ENCODE measurements at regions not wholly inside any gene's neighbourhood (a gene's known extent, or its start where the extent isn't known, plus 50 kb on each side); places are given as distances from the start of the nearest gene placed in this dataset.
"Not testable (repeated sequence)": the region's sequence is repeated elsewhere in the genome, so short reads cannot be mapped to it uniquely, and the experiment has no call there.

DNA sequence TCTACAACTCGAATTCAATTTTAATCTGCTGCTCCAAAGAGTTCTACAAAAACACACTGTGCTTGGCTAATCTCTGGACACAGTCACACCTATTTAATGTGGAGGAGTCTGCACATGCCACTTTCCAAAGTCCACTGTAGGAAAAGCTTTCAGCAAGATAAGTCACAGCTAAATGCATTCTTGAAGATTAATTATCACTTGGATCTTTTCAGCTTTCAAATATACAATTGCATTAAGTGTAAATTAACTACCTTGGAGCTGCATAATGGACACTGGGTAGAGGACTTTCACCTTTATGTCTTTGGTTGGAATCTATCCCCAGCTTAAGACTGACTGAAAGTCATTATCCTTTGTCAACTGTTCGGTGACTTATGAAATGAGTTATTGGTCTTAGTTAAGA, 565.1 kb downstream of the PIK3C3 start:
- ChIA-PET POLR2A (no interaction called here), CTCF (no interaction called here)
- H3K4me3 Mint-ChIP-seq = no peak overlapping the region
- no peaks in the 10 kb centered on the region for H3K4me1 Mint-ChIP-seq
- H3K27ac Mint-ChIP-seq = no peak overlapping the region
- no peaks in the 10 kb centered on the region for H3K9me3 Mint-ChIP-seq
- H3K27me3 Mint-ChIP-seq = no peaks in the 10 kb centered on the region
- DNase-seq = no peak
- no peaks in the 10 kb centered on the region for H3K36me3 Mint-ChIP-seq (ENCODE audit: low read depth)

DNA sequence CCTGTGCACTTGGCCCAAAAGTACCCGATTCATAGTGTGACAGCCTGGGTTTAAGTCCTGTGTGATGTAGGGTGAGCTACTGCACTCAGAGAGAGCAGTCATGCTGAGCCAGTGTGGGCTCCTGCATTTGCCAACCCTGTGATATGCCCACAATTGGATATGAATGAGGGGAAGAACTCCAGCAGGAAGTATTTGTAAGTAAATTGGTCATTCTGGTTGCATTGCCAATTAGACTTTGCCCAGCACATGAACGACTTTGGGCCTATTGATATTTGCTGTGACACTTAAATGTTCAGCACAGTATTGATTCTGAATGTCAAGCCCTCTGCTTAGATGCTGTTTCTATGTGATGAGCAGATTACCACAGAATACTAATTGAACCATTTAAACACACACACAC, 570.9 kb downstream of the PIK3C3 start:
- CTCF ChIA-PET = no interaction called here
- Mint-ChIP-seq H3K27me3 (no peaks in the 10 kb centered on the region), H3K36me3 (ENCODE audit: low read depth) (no peaks in the 10 kb centered on the region), H3K4me3 (no peak overlapping the region), H3K27ac (no peak overlapping the region), H3K9me3 (no peaks in the 10 kb centered on the region), H3K4me1 (no peaks in the 10 kb centered on the region)
- POLR2A ChIA-PET = no interaction called here
- DNase-seq = no peak

DNA sequence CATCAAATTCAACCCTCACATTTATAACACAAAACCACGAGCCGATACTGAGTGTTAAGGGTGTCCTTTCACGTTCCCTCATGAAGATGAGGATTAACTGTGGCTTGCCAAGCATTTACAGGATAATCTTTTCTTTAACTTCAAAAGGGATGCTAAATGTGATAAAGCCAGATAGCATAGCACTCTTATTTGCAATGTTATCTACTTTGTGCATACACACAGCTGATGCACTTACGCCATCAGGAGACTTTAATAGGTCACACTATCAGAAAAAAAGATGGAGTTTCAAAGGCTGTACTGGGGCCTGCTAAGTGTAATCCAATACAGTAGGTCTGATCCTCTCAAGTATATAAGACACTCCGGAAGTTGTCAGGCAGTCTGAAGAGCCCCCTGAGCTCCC, 572.7 kb downstream of the PIK3C3 start:
- CTCF ChIA-PET = no interaction called here
- no peak for DNase-seq
- no peaks in the 10 kb centered on the region for H3K27me3 Mint-ChIP-seq
- no peaks in the 10 kb centered on the region for H3K36me3 Mint-ChIP-seq (ENCODE audit: low read depth)
- H3K9me3 Mint-ChIP-seq = no peaks in the 10 kb centered on the region
- POLR2A ChIA-PET = no interaction called here
- no peak overlapping the region for H3K27ac Mint-ChIP-seq
- H3K4me3 Mint-ChIP-seq = no peak overlapping the region
- H3K4me1 Mint-ChIP-seq = no peaks in the 10 kb centered on the region

DNA sequence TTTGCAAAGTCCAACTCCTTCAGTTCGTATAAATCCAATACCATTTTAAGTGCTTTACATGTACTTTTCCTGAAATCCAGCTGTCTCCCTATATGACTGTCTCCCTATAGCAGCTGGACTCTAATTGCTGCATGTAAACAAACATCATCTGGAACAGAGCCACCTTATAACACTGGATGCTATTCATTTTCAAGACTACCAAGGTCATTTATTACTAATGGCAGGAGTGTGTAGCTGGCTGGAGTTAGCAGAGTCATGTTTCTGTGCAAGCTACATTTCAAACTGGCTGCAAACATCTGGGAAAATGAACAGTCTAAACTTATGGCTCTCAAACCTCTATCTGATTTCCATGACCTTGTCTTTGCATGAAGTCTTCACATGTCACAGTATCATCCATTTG, 575.2 kb downstream of the PIK3C3 start:
- H3K9me3 Mint-ChIP-seq = no peaks in the 10 kb centered on the region
- no peaks in the 10 kb centered on the region for H3K36me3 Mint-ChIP-seq (ENCODE audit: low read depth)
- POLR2A ChIA-PET = no interaction called here
- no peaks in the 10 kb centered on the region for H3K4me1 Mint-ChIP-seq
- DNase-seq = no peak
- CTCF ChIA-PET = no interaction called here
- no peak overlapping the region for H3K27ac Mint-ChIP-seq
- H3K4me3 Mint-ChIP-seq = no peak overlapping the region
- no peaks in the 10 kb centered on the region for H3K27me3 Mint-ChIP-seq

- no peak for DNase-seq
- H3K27ac Mint-ChIP-seq = no peak overlapping the region
- no peaks in the 10 kb centered on the region for H3K27me3 Mint-ChIP-seq
- H3K4me3 Mint-ChIP-seq = no peak overlapping the region
- no peaks in the 10 kb centered on the region for H3K4me1 Mint-ChIP-seq
- ChIA-PET POLR2A (no interaction called here), CTCF (no interaction called here)
- H3K9me3 Mint-ChIP-seq = no peaks in the 10 kb centered on the region
- no peaks in the 10 kb centered on the region for H3K36me3 Mint-ChIP-seq (ENCODE audit: low read depth)
These were observed 577.1 kb downstream of the PIK3C3 start for GRCh38 chr18:42532119-42532518.

GRCh38 chr18:42533009-42533575, 578.1 kb downstream of the PIK3C3 start:
- Mint-ChIP-seq H3K9me3 (no peaks in the 10 kb centered on the region), H3K27ac (no peak overlapping the region), H3K4me1 (no peaks in the 10 kb centered on the region), H3K27me3 (no peaks in the 10 kb centered on the region), H3K36me3 (ENCODE audit: low read depth) (no peaks in the 10 kb centered on the region), H3K4me3 (no peak overlapping the region)
- CTCF ChIA-PET = no interaction called here
- DNase-seq = no peak
- POLR2A ChIA-PET = no interaction called here

- no peaks in the 10 kb centered on the region for H3K4me1 Mint-ChIP-seq
- POLR2A ChIA-PET = no interaction called here
- H3K27ac Mint-ChIP-seq = no peak overlapping the region
- no peaks in the 10 kb centered on the region for H3K27me3 Mint-ChIP-seq
- CTCF ChIA-PET = no interaction called here
- DNase-seq = no peak
- no peak overlapping the region for H3K4me3 Mint-ChIP-seq
- no peaks in the 10 kb centered on the region for H3K9me3 Mint-ChIP-seq
- H3K36me3 Mint-ChIP-seq (ENCODE audit: low read depth) = no peaks in the 10 kb centered on the region
These were observed 578.6 kb downstream of the PIK3C3 start for GRCh38 chr18:42533616-42534015.

DNA sequence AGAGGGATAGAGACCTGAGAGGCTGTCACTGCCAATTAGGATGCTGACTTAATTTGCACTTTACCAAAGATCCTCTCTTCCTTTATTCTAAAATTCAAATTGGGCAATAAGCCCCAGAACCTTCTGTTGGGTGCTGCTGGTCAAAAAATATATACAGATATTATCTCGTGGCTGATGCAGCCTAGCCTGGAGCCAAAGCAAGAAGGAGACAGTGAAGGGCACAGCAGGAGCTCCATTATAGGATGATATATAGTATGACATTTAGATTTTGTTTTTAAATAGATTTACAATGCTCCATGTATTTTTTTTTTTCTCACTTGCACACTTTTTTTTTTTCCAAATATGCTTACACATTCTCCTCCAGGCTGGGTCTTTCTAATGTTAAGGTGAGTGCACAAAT, 579.3 kb downstream of the PIK3C3 start:
- ChIA-PET CTCF (no interaction called here), POLR2A (no interaction called here)
- Mint-ChIP-seq H3K36me3 (ENCODE audit: low read depth) (no peaks in the 10 kb centered on the region), H3K27me3 (no peaks in the 10 kb centered on the region), H3K4me3 (no peak overlapping the region), H3K9me3 (no peaks in the 10 kb centered on the region), H3K27ac (no peak overlapping the region), H3K4me1 (no peaks in the 10 kb centered on the region)
- no peak for DNase-seq

DNA sequence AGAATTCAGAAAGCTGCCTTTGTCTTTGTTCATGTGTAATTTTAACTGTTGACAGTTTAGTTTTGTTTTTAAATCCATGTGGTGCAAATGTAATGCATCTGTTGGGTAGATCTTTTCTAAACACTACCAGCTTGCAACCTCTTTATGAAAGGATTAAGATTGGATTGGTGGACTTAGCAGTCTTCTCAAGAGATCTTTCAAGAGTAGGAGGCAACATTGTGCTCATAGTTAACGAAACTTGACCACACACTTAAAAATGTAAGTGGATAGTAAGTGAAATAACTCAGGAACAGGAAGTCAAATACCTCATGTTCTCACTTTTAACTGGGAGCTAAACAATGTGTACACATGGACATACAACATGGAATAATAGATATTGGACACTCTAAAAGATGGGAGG, 579.0 kb downstream of the RIT2 start:
- H3K36me3 Mint-ChIP-seq (ENCODE audit: low read depth) = no peaks in the 10 kb centered on the region
- no peak overlapping the region for H3K27ac Mint-ChIP-seq
- H3K4me3 Mint-ChIP-seq = no peak overlapping the region
- POLR2A ChIA-PET = no interaction called here
- DNase-seq = no peak
- no peaks in the 10 kb centered on the region for H3K9me3 Mint-ChIP-seq
- H3K4me1 Mint-ChIP-seq = no peaks in the 10 kb centered on the region
- H3K27me3 Mint-ChIP-seq = no peaks in the 10 kb centered on the region
- CTCF ChIA-PET = no interaction called here

- Mint-ChIP-seq H3K4me3 (no peak overlapping the region), H3K9me3 (no peaks in the 10 kb centered on the region), H3K4me1 (no peaks in the 10 kb centered on the region), H3K27me3 (no peaks in the 10 kb centered on the region), H3K27ac (no peak overlapping the region), H3K36me3 (ENCODE audit: low read depth) (no peaks in the 10 kb centered on the region)
- POLR2A ChIA-PET = no interaction called here
- CTCF ChIA-PET = no interaction called here
- DNase-seq = no peak
These were observed 578.2 kb downstream of the RIT2 start for GRCh38 chr18:42537291-42537690.

DNA sequence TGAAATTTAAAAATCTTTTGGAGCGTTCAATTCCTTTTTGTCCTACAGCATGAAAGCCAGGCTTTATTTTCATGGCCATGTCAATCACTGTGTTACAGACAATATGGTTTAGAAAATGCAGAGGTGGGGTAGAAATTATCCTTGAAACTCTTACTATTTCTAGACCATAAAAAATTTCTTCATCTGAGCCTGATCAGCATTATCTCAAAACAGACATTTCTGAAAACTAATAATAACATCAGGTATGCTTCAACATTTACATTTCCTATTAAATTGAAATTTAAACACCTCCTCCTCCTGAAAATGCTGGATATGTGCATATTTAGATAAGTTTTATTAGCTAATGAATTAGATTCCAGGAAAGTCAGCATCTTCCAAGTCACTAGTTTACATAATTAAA, 570.6 kb downstream of the RIT2 start:
- no peaks in the 10 kb centered on the region for H3K9me3 Mint-ChIP-seq
- H3K27me3 Mint-ChIP-seq = no peaks in the 10 kb centered on the region
- CTCF ChIA-PET = no interaction called here
- no peak overlapping the region for H3K4me3 Mint-ChIP-seq
- no peak overlapping the region for H3K27ac Mint-ChIP-seq
- POLR2A ChIA-PET = no interaction called here
- no peaks in the 10 kb centered on the region for H3K36me3 Mint-ChIP-seq (ENCODE audit: low read depth)
- H3K4me1 Mint-ChIP-seq = no peaks in the 10 kb centered on the region
- no peak for DNase-seq

DNA sequence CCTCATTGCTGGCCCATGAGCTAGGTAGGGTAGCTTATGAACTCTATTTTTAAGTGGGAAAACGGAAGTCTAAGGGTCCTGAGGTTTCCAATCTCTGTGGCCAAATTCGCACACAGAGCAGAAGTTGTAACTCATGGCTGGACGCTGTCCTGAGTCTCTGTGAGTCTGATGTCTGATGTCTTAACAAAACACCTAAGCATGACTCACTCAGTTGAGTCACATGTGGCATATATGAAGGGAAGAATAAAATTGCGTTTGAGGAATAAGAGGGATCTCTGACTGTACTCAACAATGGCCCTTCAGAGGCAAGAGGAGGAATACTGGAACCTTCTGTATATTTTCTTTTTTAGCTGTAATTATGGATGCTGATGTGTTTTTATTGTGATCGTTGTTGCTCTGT, 569.7 kb downstream of the RIT2 start:
- Mint-ChIP-seq H3K27ac (no peak overlapping the region), H3K4me3 (no peak overlapping the region), H3K27me3 (no peaks in the 10 kb centered on the region), H3K36me3 (ENCODE audit: low read depth) (no peaks in the 10 kb centered on the region), H3K4me1 (no peaks in the 10 kb centered on the region), H3K9me3 (no peaks in the 10 kb centered on the region)
- DNase-seq = no peak
- ChIA-PET CTCF (no interaction called here), POLR2A (no interaction called here)

GRCh38 chr18:42548493-42548892, 567.0 kb downstream of the RIT2 start:
- DNase-seq = no peak
- CTCF ChIA-PET = no interaction called here
- no peaks in the 10 kb centered on the region for H3K4me1 Mint-ChIP-seq
- H3K27me3 Mint-ChIP-seq = no peaks in the 10 kb centered on the region
- no peaks in the 10 kb centered on the region for H3K36me3 Mint-ChIP-seq (ENCODE audit: low read depth)
- H3K9me3 Mint-ChIP-seq = peaks cover 5% of the 10 kb centered on the region
- POLR2A ChIA-PET = no interaction called here
- no peak overlapping the region for H3K4me3 Mint-ChIP-seq
- H3K27ac Mint-ChIP-seq = no peak overlapping the region

- no peak for DNase-seq
- Mint-ChIP-seq H3K4me3 (no peak overlapping the region), H3K9me3 (peaks cover 5% of the 10 kb centered on the region), H3K27ac (no peak overlapping the region), H3K36me3 (ENCODE audit: low read depth) (no peaks in the 10 kb centered on the region), H3K4me1 (no peaks in the 10 kb centered on the region), H3K27me3 (no peaks in the 10 kb centered on the region)
- ChIA-PET POLR2A (no interaction called here), CTCF (no interaction called here)
These were observed 565.9 kb downstream of the RIT2 start for GRCh38 chr18:42549596-42549995.

DNA sequence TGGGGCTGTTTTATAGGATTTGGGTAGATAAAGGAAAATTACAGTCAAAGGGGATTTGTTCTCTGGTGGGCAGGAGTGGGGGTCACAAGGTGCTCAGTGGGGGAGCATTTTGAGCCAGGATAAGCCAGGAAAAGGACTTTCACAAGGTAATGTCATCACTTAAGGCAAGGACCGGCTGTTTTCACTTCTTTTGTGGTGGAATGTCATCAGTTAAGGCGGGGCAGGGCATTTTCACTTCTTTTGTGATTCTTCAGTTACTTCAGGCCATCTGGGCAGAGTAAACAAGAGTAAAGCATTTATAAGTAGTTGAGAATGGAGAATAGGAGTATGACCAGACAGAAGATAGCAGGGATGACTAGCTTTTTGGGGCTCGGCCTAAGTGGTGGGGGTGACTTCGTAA, 562.9 kb downstream of the RIT2 start:
- DNase-seq; H3K27ac Mint-ChIP-seq; H3K27me3 Mint-ChIP-seq; POLR2A ChIA-PET; H3K36me3 Mint-ChIP-seq (ENCODE audit: low read depth); H3K9me3 Mint-ChIP-seq; CTCF ChIA-PET; H3K4me1 Mint-ChIP-seq; H3K4me3 Mint-ChIP-seq: not testable (repeated sequence)
